Spleen (tissue), 7 donors: ENCODE measurements at regions not wholly inside any gene's neighbourhood (a gene's known extent, or its start where the extent isn't known, plus 50 kb on each side); places are given as distances from the start of the nearest gene placed in this dataset.
A peak's percentile ranks its signal among the peaks of the same experiment; 100 is the strongest.

ENCODE experiments used
- CTCF ChIP-seq, 11 experiments: fragments of 200-600 bp in 7 of 11; fragments of 450-650 bp in 4 of 11; sonication (generic) in 4 of 11; IDR thresholded peaks in 8 of 11; conservative IDR thresholded peaks in 3 of 11; 1 replicate in 7 of 11; 2 replicates in 4 of 11; pipeline versions ENCODE4 v1.4.0 to v1.8.0; 2016 to 2021; ENCODE audit warnings: antibody characterized with exemption in 11 of 11, inconsistent platforms in 4 of 11, mild to moderate bottlenecking in 1 of 11
- POLR2A ChIP-seq, 3 donors: fragments of 450-650 bp; IDR thresholded peaks; one replicate each; pipeline ENCODE4 v1.5.1; 2017; ENCODE audit warnings: antibody characterized with exemption in 3 of 3, mild to moderate bottlenecking in 1 of 3
- POLR2AphosphoS5 ChIP-seq, 3 donors: sonication (generic); formaldehyde crosslinking; IDR thresholded peaks; one replicate each; pipeline ENCODE4 v1.5.1; 2017; ENCODE audit warnings: antibody characterized with exemption in 3 of 3
- donor health status: DM: no; HTN: no; CAD: no; lungs with moderate emphysema.
- donor health status: DM: no; HTN: no; CAD: no.
- donor health status: DM: no; HTN: no; CAD: no.

GRCh38 chr12:48286665-48287064, 64.1 kb downstream of the ZNF641 start:
- TF ChIP-seq CTCF (IDR thresholded peaks at IDR 0.05 in 8 of 11, conservative IDR thresholded peaks at IDR 0.05 in 3 of 11) (peak in 4 of 11 experiments; percentile 15 to 44 (median 34)), POLR2A (IDR thresholded peaks at IDR 0.05) (no peak), POLR2AphosphoS5 (IDR thresholded peaks at IDR 0.05) (no peak)
